IgD-negative memory B cell (primary cell): ENCODE measurements at regions not wholly inside any gene's neighbourhood (a gene's known extent, or its start where the extent isn't known, plus 50 kb on each side); places are given as distances from the start of the nearest gene placed in this dataset.

ENCODE experiments used
- H3K27ac Mint-ChIP-seq, 3 donors: one replicate each; pipeline ENCODE4 v1.8.0; 2020 to 2022; ENCODE audit warnings: mild to moderate bottlenecking in 3 of 3, mixed read lengths in 3 of 3, moderate library complexity in 1 of 3
- H3K27me3 Mint-ChIP-seq: one replicate; pipeline ENCODE4 v1.8.0; 2021; ENCODE audit warnings: mixed read lengths
- H3K36me3 Mint-ChIP-seq: one replicate; pipeline ENCODE4 v1.8.0; 2020; ENCODE audit warnings: mild to moderate bottlenecking, mixed read lengths
- H3K4me1 Mint-ChIP-seq, 3 donors: one replicate each; pipeline ENCODE4 v1.8.0; 2020 to 2022; ENCODE audit warnings: mixed read lengths in 3 of 3, mild to moderate bottlenecking in 1 of 3
- H3K4me3 Mint-ChIP-seq, 4 donors: one replicate each; pipeline ENCODE4 v1.8.0; 2020 to 2022; ENCODE audit warnings: mild to moderate bottlenecking in 4 of 4, mixed read lengths in 4 of 4, moderate library complexity in 3 of 4
- H3K9me3 Mint-ChIP-seq, 3 donors: one replicate each; pipeline ENCODE4 v1.8.0; 2020 to 2021; ENCODE audit warnings: mixed read lengths in 3 of 3, mild to moderate bottlenecking in 1 of 3

GRCh38 chr2:106997204-106997603 lies 111.2 kb upstream of the ST6GAL2 start:
- Mint-ChIP-seq H3K36me3 (no peaks in the 10 kb centered on the region), H3K27me3 (no peaks in the 10 kb centered on the region), H3K4me1 (no peaks in the 10 kb centered on the region), H3K9me3 (peaks cover 0 to 3% (median 2%) of the 10 kb centered on the region in 3 donors), H3K27ac (no peak overlapping the region), H3K4me3 (no peak overlapping the region)

- Mint-ChIP-seq H3K4me3 (no peak overlapping the region), H3K4me1 (no peaks in the 10 kb centered on the region), H3K27me3 (no peaks in the 10 kb centered on the region), H3K36me3 (no peaks in the 10 kb centered on the region), H3K9me3 (no peaks in the 10 kb centered on the region), H3K27ac (no peak overlapping the region)
Observed at GRCh38 chr2:107001062-107001461, 115.1 kb upstream of the ST6GAL2 start.

GRCh38 chr2:107001551-107001950 lies 115.6 kb upstream of the ST6GAL2 start:
- no peaks in the 10 kb centered on the region for H3K27me3 Mint-ChIP-seq
- H3K36me3 Mint-ChIP-seq, result no peaks in the 10 kb centered on the region
- no peaks in the 10 kb centered on the region for H3K9me3 Mint-ChIP-seq
- no peak overlapping the region for H3K4me3 Mint-ChIP-seq
- no peaks in the 10 kb centered on the region for H3K4me1 Mint-ChIP-seq
- no peak overlapping the region for H3K27ac Mint-ChIP-seq

- H3K27ac Mint-ChIP-seq, result no peak overlapping the region
- H3K4me3 Mint-ChIP-seq, result no peak overlapping the region
- H3K36me3 Mint-ChIP-seq, result no peaks in the 10 kb centered on the region
- H3K27me3 Mint-ChIP-seq, result no peaks in the 10 kb centered on the region
- no peaks in the 10 kb centered on the region for H3K9me3 Mint-ChIP-seq
- H3K4me1 Mint-ChIP-seq, result no peaks in the 10 kb centered on the region
Observed at GRCh38 chr2:107001964-107002696, 116.2 kb upstream of the ST6GAL2 start.

- Mint-ChIP-seq H3K4me3 (no peak overlapping the region), H3K4me1 (no peaks in the 10 kb centered on the region), H3K27ac (no peak overlapping the region), H3K9me3 (no peaks in the 10 kb centered on the region), H3K27me3 (no peaks in the 10 kb centered on the region), H3K36me3 (no peaks in the 10 kb centered on the region)
Observed at GRCh38 chr2:107002735-107003134, 116.8 kb upstream of the ST6GAL2 start.

GRCh38 chr2:107005853-107006252 lies 119.9 kb upstream of the ST6GAL2 start:
- peaks cover 0 to 5% (median 0%) of the 10 kb centered on the region in 3 donors for H3K9me3 Mint-ChIP-seq

GRCh38 chr2:107006836-107007235 lies 120.9 kb upstream of the ST6GAL2 start:
- H3K36me3 Mint-ChIP-seq, result no peaks in the 10 kb centered on the region
- H3K9me3 Mint-ChIP-seq, result peaks cover 0 to 7% (median 5%) of the 10 kb centered on the region in 3 donors
- H3K4me3 Mint-ChIP-seq, result no peak overlapping the region
- H3K27ac Mint-ChIP-seq, result no peak overlapping the region
- H3K4me1 Mint-ChIP-seq, result no peaks in the 10 kb centered on the region
- H3K27me3 Mint-ChIP-seq, result no peaks in the 10 kb centered on the region

More at GRCh38 chr2:107005853-107006252, 119.9 kb upstream of the ST6GAL2 start:
- Mint-ChIP-seq H3K27me3 (no peaks in the 10 kb centered on the region), H3K27ac (no peak overlapping the region), H3K4me3 (no peak overlapping the region), H3K36me3 (no peaks in the 10 kb centered on the region), H3K4me1 (no peaks in the 10 kb centered on the region)

- Mint-ChIP-seq H3K4me3 (no peak overlapping the region), H3K4me1 (no peaks in the 10 kb centered on the region), H3K27me3 (no peaks in the 10 kb centered on the region), H3K27ac (no peak overlapping the region), H3K9me3 (peaks cover 0 to 7% (median 5%) of the 10 kb centered on the region in 3 donors), H3K36me3 (no peaks in the 10 kb centered on the region)
Observed at GRCh38 chr2:107007927-107008326, 122.0 kb upstream of the ST6GAL2 start.

GRCh38 chr2:107008843-107009242 lies 122.9 kb upstream of the ST6GAL2 start:
- Mint-ChIP-seq H3K9me3 (peaks cover 0 to 7% (median 5%) of the 10 kb centered on the region in 3 donors), H3K27me3 (no peaks in the 10 kb centered on the region), H3K36me3 (no peaks in the 10 kb centered on the region), H3K4me1 (no peaks in the 10 kb centered on the region), H3K4me3 (no peak overlapping the region), H3K27ac (peak overlapping the region in 1 of 3 donors; percentile 55)

- no peaks in the 10 kb centered on the region for H3K4me1 Mint-ChIP-seq
- no peak overlapping the region for H3K27ac Mint-ChIP-seq
- no peaks in the 10 kb centered on the region for H3K27me3 Mint-ChIP-seq
- H3K36me3 Mint-ChIP-seq, result no peaks in the 10 kb centered on the region
- no peak overlapping the region for H3K4me3 Mint-ChIP-seq
- peaks cover 0 to 7% (median 5%) of the 10 kb centered on the region in 3 donors for H3K9me3 Mint-ChIP-seq
Observed at GRCh38 chr2:107009275-107009674, 123.3 kb upstream of the ST6GAL2 start.

GRCh38 chr2:107012714-107013306 lies 126.8 kb upstream of the ST6GAL2 start:
- H3K4me3 Mint-ChIP-seq, result no peak overlapping the region
- peaks cover 0 to 8% (median 5%) of the 10 kb centered on the region in 3 donors for H3K9me3 Mint-ChIP-seq
- no peaks in the 10 kb centered on the region for H3K36me3 Mint-ChIP-seq
- H3K27me3 Mint-ChIP-seq, result no peaks in the 10 kb centered on the region
- no peak overlapping the region for H3K27ac Mint-ChIP-seq
- no peaks in the 10 kb centered on the region for H3K4me1 Mint-ChIP-seq

- no peaks in the 10 kb centered on the region for H3K27me3 Mint-ChIP-seq
- no peak overlapping the region for H3K4me3 Mint-ChIP-seq
- no peak overlapping the region for H3K27ac Mint-ChIP-seq
Observed at GRCh38 chr2:107013884-107014283, 127.9 kb upstream of the ST6GAL2 start.

GRCh38 chr2:107018366-107018765 lies 132.4 kb upstream of the ST6GAL2 start:
- H3K4me1 Mint-ChIP-seq, result no peaks in the 10 kb centered on the region
- no peak overlapping the region for H3K4me3 Mint-ChIP-seq
- no peaks in the 10 kb centered on the region for H3K36me3 Mint-ChIP-seq
- peaks cover 0 to 3% (median 2%) of the 10 kb centered on the region in 3 donors for H3K9me3 Mint-ChIP-seq
- no peak overlapping the region for H3K27ac Mint-ChIP-seq
- no peaks in the 10 kb centered on the region for H3K27me3 Mint-ChIP-seq

More at GRCh38 chr2:107013884-107014283, 127.9 kb upstream of the ST6GAL2 start:
- Mint-ChIP-seq H3K9me3 (peaks cover 0 to 8% (median 5%) of the 10 kb centered on the region in 3 donors), H3K36me3 (no peaks in the 10 kb centered on the region), H3K4me1 (no peaks in the 10 kb centered on the region)

- H3K36me3 Mint-ChIP-seq, result no peaks in the 10 kb centered on the region
- H3K9me3 Mint-ChIP-seq, result peaks cover 0 to 10% (median 3%) of the 10 kb centered on the region in 3 donors
- no peak overlapping the region for H3K27ac Mint-ChIP-seq
- H3K4me1 Mint-ChIP-seq, result no peaks in the 10 kb centered on the region
- no peak overlapping the region for H3K4me3 Mint-ChIP-seq
- no peaks in the 10 kb centered on the region for H3K27me3 Mint-ChIP-seq
Observed at GRCh38 chr2:107020392-107020791, 134.4 kb upstream of the ST6GAL2 start.

GRCh38 chr2:107024269-107024668 lies 138.3 kb upstream of the ST6GAL2 start:
- Mint-ChIP-seq H3K4me1 (no peaks in the 10 kb centered on the region), H3K27me3 (no peaks in the 10 kb centered on the region), H3K36me3 (no peaks in the 10 kb centered on the region), H3K9me3 (peaks cover 0 to 10% (median 3%) of the 10 kb centered on the region in 3 donors), H3K27ac (peak overlapping the region in 1 of 3 donors; percentile 54), H3K4me3 (no peak overlapping the region)
